ENCODE measurements at regions not wholly inside any gene's neighbourhood (a gene's known extent, or its start where the extent isn't known, plus 50 kb on each side); places are given as distances from the start of the nearest gene placed in this dataset.

DNA sequence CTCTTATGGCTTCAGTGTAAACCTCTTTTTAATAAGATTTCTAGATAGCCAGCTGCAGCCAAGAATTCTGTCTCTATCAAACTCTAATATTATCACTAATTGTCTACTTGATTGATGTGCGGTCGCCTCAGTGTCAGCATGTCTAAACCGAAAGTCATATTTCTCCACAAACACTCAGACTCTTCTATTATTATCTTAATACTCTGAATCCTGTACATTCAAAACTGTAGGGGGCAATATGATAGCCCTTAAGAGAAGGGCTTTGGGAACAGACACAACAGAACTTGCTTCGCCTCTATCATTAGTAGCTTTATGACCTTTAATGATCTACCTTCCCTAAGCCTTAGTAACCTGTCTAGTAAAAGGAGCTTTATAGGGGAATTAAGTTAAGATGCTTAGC is 379.7 kb upstream of the PTCHD4 start:
- Histone ChIP-seq H3K4me3 (ENCODE audit: low read length) (no peak overlapping the region), H3K27ac (ENCODE audit: low read depth, low read length) (no peak overlapping the region), H3K4me1 (ENCODE audit: control insufficient read depth, insufficient read depth, low read length) (no peaks in the 10 kb centered on the region), H3K36me3 (ENCODE audit: control insufficient read depth, insufficient read depth, low read length) (no peaks in the 10 kb centered on the region), H3K9me3 (ENCODE audit: control insufficient read depth, low read length) (no peaks in the 10 kb centered on the region), H3K9ac (ENCODE audit: extremely low read depth, low read length, poor library complexity, severe bottlenecking) (no peak overlapping the region), H3K27me3 (ENCODE audit: control insufficient read depth, insufficient read depth, low read length, poor library complexity, severe bottlenecking) (no peaks in the 10 kb centered on the region)
- 96 to 100% methylated on average over 3 to 4 of the region's 4 CpGs for WGBS, 2 experiments (ENCODE audit: insufficient coverage in 1 of 2, insufficient read length in 1 of 2)
- Mint-ChIP-seq H3K4me3 (no peak overlapping the region), H3K27ac (no peak overlapping the region), H3K4me1 (no peaks in the 10 kb centered on the region), H3K36me3 (ENCODE audit: low read depth) (no peaks in the 10 kb centered on the region), H3K9me3 (no peaks in the 10 kb centered on the region), H3K27me3 (ENCODE audit: insufficient read depth) (no peaks in the 10 kb centered on the region)
- TF ChIP-seq, protein P1, sequence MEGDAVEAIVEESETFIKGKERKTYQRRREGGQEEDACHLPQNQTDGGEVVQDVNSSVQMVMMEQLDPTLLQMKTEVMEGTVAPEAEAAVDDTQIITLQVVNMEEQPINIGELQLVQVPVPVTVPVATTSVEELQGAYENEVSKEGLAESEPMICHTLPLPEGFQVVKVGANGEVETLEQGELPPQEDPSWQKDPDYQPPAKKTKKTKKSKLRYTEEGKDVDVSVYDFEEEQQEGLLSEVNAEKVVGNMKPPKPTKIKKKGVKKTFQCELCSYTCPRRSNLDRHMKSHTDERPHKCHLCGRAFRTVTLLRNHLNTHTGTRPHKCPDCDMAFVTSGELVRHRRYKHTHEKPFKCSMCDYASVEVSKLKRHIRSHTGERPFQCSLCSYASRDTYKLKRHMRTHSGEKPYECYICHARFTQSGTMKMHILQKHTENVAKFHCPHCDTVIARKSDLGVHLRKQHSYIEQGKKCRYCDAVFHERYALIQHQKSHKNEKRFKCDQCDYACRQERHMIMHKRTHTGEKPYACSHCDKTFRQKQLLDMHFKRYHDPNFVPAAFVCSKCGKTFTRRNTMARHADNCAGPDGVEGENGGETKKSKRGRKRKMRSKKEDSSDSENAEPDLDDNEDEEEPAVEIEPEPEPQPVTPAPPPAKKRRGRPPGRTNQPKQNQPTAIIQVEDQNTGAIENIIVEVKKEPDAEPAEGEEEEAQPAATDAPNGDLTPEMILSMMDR (conservative IDR thresholded peaks at IDR 0.05): no peak
- DNase-seq: no peak

DNA sequence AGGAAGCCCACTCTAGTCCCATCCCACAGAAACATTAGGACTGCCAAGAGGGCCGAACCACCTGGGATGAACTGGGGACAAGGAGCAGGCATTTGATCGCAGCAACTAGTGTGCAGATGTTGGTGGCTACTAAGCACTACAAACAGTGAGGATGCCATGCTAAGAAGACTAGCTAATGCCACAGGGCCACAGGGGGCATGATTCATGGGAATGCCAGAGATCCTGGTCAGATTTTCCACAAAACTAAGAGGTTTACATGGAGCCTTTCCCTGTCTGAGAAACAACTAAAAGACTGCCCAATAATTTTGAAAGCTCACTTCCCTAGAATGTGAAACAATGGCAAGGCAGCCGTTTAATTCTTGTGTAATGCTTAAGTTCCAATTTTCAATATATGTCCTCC is 375.9 kb upstream of the PTCHD4 start:
- Histone ChIP-seq H3K27me3 (ENCODE audit: control insufficient read depth, insufficient read depth, low read length, poor library complexity, severe bottlenecking) (no peaks in the 10 kb centered on the region), H3K9me3 (ENCODE audit: control insufficient read depth, low read length) (no peaks in the 10 kb centered on the region), H3K9ac (ENCODE audit: extremely low read depth, low read length, poor library complexity, severe bottlenecking) (no peak overlapping the region), H3K4me1 (ENCODE audit: control insufficient read depth, insufficient read depth, low read length) (no peaks in the 10 kb centered on the region), H3K36me3 (ENCODE audit: control insufficient read depth, insufficient read depth, low read length) (no peaks in the 10 kb centered on the region), H3K4me3 (ENCODE audit: low read length) (no peak overlapping the region), H3K27ac (ENCODE audit: low read depth, low read length) (no peak overlapping the region)
- TF ChIP-seq, protein P1 (conservative IDR thresholded peaks at IDR 0.05): no peak
- H3K4me1 Mint-ChIP-seq: no peaks in the 10 kb centered on the region
- H3K4me3 Mint-ChIP-seq: no peak overlapping the region
- H3K27ac Mint-ChIP-seq: no peak overlapping the region
- peaks cover 1% of the 10 kb centered on the region for H3K9me3 Mint-ChIP-seq
- DNase-seq: no peak
- no peaks in the 10 kb centered on the region for H3K36me3 Mint-ChIP-seq (ENCODE audit: low read depth)
- no peaks in the 10 kb centered on the region for H3K27me3 Mint-ChIP-seq (ENCODE audit: insufficient read depth)
- 86 to 100% methylated on average over 1 to 3 of the region's 3 CpGs for WGBS, 2 experiments (ENCODE audit: insufficient coverage in 1 of 2, insufficient read length in 1 of 2)

DNA sequence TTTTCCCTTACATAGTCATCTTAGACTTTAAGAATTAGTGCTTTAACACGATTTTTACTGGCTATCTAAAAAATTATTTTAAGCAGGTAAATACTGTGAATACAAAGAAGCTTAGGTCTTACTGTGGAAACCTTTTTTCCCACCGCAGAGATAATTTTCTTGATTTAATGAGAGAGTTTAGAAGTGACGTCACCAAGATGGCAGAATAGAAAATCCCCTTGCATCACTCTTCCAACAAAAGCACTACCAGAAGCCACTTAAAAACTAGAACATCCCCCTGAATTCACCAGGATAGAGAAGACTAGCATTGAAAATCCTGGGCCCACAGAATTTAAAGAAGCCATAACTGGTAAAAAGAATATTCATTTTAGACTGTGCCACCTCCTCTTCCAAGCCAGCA is 375.4 kb upstream of the PTCHD4 start:
- Mint-ChIP-seq H3K27me3 (ENCODE audit: insufficient read depth) (no peaks in the 10 kb centered on the region), H3K36me3 (ENCODE audit: low read depth) (no peaks in the 10 kb centered on the region), H3K4me1 (no peaks in the 10 kb centered on the region), H3K27ac (no peak overlapping the region), H3K9me3 (peaks cover 2% of the 10 kb centered on the region), H3K4me3 (no peak overlapping the region)
- no peaks in the 10 kb centered on the region for H3K4me1 ChIP-seq (ENCODE audit: control insufficient read depth, insufficient read depth, low read length)
- TF ChIP-seq, protein P1 (conservative IDR thresholded peaks at IDR 0.05): no peak
- no peak overlapping the region for H3K4me3 ChIP-seq (ENCODE audit: low read length)
- no peak overlapping the region for H3K27ac ChIP-seq (ENCODE audit: low read depth, low read length)
- no peaks in the 10 kb centered on the region for H3K27me3 ChIP-seq (ENCODE audit: control insufficient read depth, insufficient read depth, low read length, poor library complexity, severe bottlenecking)
- H3K9me3 ChIP-seq (ENCODE audit: control insufficient read depth, low read length): no peaks in the 10 kb centered on the region
- DNase-seq: no peak
- no peak overlapping the region for H3K9ac ChIP-seq (ENCODE audit: extremely low read depth, low read length, poor library complexity, severe bottlenecking)
- no peaks in the 10 kb centered on the region for H3K36me3 ChIP-seq (ENCODE audit: control insufficient read depth, insufficient read depth, low read length)
- WGBS, 2 experiments (ENCODE audit: insufficient coverage in 1 of 2, insufficient read length in 1 of 2): 90% methylated on average over 3 of the region's 3 CpGs; no CpG with 5 or more reads in 1 of the 2 experiments

Measured in endodermal cell (in vitro differentiated cells).